ENCODE measurements at regions not wholly inside any gene's neighbourhood (a gene's known extent, or its start where the extent isn't known, plus 50 kb on each side); places are given as distances from the start of the nearest gene placed in this dataset.
A peak's percentile ranks its signal among the peaks of the same experiment; 100 is the strongest.
"Not testable (repeated sequence)": the region's sequence is repeated elsewhere in the genome, so short reads cannot be mapped to it uniquely, and the experiment has no call there.

DNA sequence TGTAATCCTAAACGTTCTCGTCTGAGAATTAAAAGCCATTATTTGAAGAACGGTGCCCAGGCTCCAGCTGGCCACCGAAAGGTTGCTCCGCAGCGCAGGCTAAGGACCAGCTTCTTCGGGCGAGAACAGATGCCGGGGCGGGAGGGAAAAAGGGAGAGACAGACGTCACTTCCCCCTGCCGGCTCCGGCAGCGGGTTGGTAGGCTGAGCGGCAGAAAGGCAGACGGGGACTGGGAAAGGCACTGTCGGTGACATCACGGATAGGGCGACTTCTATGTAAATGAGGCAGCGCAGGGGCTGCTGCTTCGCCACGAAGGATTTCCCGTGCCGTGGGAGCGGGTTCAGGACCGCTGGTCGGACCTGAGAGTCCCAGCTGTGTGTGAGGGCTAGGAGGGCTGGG lies 147.5 kb upstream of the NOTCH2NLA start:
- Histone ChIP-seq H3K9ac (ENCODE audit: low read length) (peak overlapping the region; percentile 31; the same call in 1 of the 2 replicates), H3K4me2 (ENCODE audit: low read depth, low read length, poor library complexity, severe bottlenecking) (peak overlapping the region; percentile 33)
- H3K9me3 ChIP-seq (ENCODE audit: insufficient read depth, low read length); H4K20me1 ChIP-seq (ENCODE audit: low read depth, low read length); H2AFZ ChIP-seq (ENCODE audit: low read depth, low read length, severe bottlenecking); H3K79me2 ChIP-seq (ENCODE audit: insufficient read depth, low read length); H3K27me3 ChIP-seq (ENCODE audit: low read length); H3F3A ChIP-seq (ENCODE audit: insufficient read depth); H3K27ac ChIP-seq (ENCODE audit: low read depth, low read length); H3K9me2 ChIP-seq (replicated peaks; ENCODE audit: insufficient read depth, low read length); H3K36me3 ChIP-seq (ENCODE audit: low read length); H3K4me3 ChIP-seq (ENCODE audit: insufficient read depth, low read length, poor library complexity, severe bottlenecking): not testable (repeated sequence)

DNA sequence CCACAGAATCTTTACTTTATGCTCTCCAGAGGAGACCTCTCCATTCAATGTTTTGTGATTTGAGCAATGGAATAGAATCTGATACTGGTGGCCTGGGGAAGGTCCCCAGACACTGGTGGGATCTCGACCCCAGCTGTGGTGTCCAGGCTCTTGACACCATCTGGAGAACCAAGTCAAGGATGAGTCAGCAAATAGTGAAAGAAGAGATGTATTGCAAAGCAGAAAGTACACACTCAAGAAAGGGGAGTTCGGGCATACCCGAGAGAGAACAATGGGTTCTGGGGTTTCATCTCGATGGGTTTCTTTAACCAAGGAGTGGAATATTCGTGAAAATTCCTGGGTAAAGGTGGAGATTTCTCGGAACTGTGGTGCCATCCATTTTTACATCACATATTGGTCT lies 146.3 kb upstream of the NOTCH2NLA start:
- H3K4me3 ChIP-seq (ENCODE audit: insufficient read depth, low read length, poor library complexity, severe bottlenecking); H2AFZ ChIP-seq (ENCODE audit: low read depth, low read length, severe bottlenecking); H3K27ac ChIP-seq (ENCODE audit: low read depth, low read length); H3K4me2 ChIP-seq (ENCODE audit: low read depth, low read length, poor library complexity, severe bottlenecking); H3K27me3 ChIP-seq (ENCODE audit: low read length); H3K9me2 ChIP-seq (replicated peaks; ENCODE audit: insufficient read depth, low read length); H3K79me2 ChIP-seq (ENCODE audit: insufficient read depth, low read length); H3K9ac ChIP-seq (ENCODE audit: low read length); H4K20me1 ChIP-seq (ENCODE audit: low read depth, low read length); H3K9me3 ChIP-seq (ENCODE audit: insufficient read depth, low read length); H3F3A ChIP-seq (ENCODE audit: insufficient read depth); H3K36me3 ChIP-seq (ENCODE audit: low read length): not testable (repeated sequence)

DNA sequence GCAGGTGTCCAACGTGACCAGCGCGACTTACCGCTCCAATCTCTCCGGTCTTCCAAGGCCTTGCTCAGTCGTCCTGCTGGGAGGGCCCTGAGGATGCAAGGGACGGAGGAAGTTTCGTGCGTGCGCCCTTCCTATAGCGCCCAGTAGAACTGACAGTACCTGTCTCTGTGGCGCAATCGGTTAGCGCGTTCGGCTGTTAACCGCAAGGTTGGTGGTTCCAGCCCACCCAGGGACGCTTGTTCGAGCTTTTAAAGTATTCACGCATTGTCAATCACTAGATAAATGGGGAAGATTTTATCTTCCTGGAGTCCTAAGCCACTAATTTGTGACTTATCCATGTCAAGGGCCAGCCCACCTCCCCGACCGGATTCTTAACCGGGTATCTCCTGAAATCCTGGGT lies 141.1 kb upstream of the NOTCH2NLA start:
- H3K9me3 ChIP-seq (ENCODE audit: insufficient read depth, low read length); H3K9me2 ChIP-seq (replicated peaks; ENCODE audit: insufficient read depth, low read length); H3K79me2 ChIP-seq (ENCODE audit: insufficient read depth, low read length); H3K27me3 ChIP-seq (ENCODE audit: low read length); H2AFZ ChIP-seq (ENCODE audit: low read depth, low read length, severe bottlenecking); H3K36me3 ChIP-seq (ENCODE audit: low read length); H3K4me3 ChIP-seq (ENCODE audit: insufficient read depth, low read length, poor library complexity, severe bottlenecking); H3F3A ChIP-seq (ENCODE audit: insufficient read depth); H3K4me2 ChIP-seq (ENCODE audit: low read depth, low read length, poor library complexity, severe bottlenecking); H3K9ac ChIP-seq (ENCODE audit: low read length); H3K27ac ChIP-seq (ENCODE audit: low read depth, low read length); H4K20me1 ChIP-seq (ENCODE audit: low read depth, low read length): not testable (repeated sequence)

DNA sequence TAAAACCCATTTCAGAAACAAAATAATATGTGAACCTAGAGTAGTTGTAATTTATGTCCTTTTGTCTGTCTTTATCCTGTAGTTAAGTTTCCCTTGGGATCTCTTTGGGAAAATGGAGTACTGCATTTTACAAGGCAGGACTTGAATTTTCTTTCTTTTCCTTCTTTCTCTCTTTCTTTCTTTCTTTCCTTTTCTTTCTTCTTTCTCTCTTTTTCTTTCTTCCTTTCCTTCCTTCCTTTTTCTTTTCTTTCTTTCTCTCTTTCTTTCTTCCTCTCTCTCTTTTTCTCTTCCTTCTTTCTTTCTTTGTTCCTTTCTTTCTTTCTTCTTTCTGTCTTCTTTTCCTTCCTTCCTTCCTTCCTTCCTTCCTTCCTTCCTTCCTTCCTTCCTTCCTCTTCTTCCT lies 126.6 kb upstream of the NOTCH2NLA start:
- H3K27ac ChIP-seq (ENCODE audit: low read depth, low read length); H3K36me3 ChIP-seq (ENCODE audit: low read length); H3F3A ChIP-seq (ENCODE audit: insufficient read depth); H3K4me2 ChIP-seq (ENCODE audit: low read depth, low read length, poor library complexity, severe bottlenecking); H3K9me3 ChIP-seq (ENCODE audit: insufficient read depth, low read length); H3K27me3 ChIP-seq (ENCODE audit: low read length); H3K79me2 ChIP-seq (ENCODE audit: insufficient read depth, low read length); H3K9me2 ChIP-seq (replicated peaks; ENCODE audit: insufficient read depth, low read length); H3K9ac ChIP-seq (ENCODE audit: low read length); H2AFZ ChIP-seq (ENCODE audit: low read depth, low read length, severe bottlenecking); H4K20me1 ChIP-seq (ENCODE audit: low read depth, low read length); H3K4me3 ChIP-seq (ENCODE audit: insufficient read depth, low read length, poor library complexity, severe bottlenecking): not testable (repeated sequence)

DNA sequence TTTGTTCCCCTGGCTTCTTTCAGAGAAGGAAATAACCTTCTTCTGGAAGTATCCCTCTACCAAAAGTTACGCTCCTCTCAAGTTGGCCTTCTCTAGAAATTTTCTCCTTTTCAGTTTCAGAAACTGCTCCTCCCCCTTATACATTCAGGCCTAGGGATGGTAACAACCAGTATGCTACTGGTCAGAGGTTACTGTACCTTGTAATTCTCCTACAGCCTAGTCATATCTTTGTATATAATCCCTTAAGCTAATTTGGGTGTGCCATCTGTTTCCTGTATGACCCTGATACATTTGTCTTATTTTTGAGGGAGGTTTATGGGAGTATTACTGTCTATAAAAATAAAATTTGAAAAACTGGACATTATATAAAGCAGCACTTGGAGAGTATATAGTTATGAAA lies 98.0 kb upstream of the NOTCH2NLA start:
- not testable (repeated sequence) for H3K27me3 ChIP-seq (ENCODE audit: low read length); H3K36me3 ChIP-seq (ENCODE audit: low read length); H3K9ac ChIP-seq (ENCODE audit: low read length); H3K79me2 ChIP-seq (ENCODE audit: insufficient read depth, low read length); H3K9me2 ChIP-seq (replicated peaks; ENCODE audit: insufficient read depth, low read length); H3F3A ChIP-seq (ENCODE audit: insufficient read depth); H3K9me3 ChIP-seq (ENCODE audit: insufficient read depth, low read length); H3K4me2 ChIP-seq (ENCODE audit: low read depth, low read length, poor library complexity, severe bottlenecking); H3K27ac ChIP-seq (ENCODE audit: low read depth, low read length); H4K20me1 ChIP-seq (ENCODE audit: low read depth, low read length); H2AFZ ChIP-seq (ENCODE audit: low read depth, low read length, severe bottlenecking); H3K4me3 ChIP-seq (ENCODE audit: insufficient read depth, low read length, poor library complexity, severe bottlenecking)

DNA sequence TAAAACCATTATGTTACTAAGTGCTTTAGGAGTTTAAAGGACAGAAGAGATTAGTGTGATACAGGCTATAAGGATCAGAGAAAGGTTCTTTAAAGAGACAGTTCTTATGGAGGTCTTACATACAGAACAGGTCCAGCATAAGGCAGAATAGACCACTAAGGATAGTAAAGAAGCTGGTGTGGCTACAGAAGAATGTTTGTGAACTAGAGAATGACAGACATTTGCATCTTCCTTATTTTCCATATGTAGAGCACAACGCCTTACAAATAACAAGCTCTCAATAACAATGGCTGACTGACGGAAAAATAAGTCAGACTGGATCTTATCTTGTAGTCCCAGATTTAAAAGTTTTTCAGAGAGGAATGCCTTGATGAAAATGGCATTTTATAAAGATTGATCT lies 95.6 kb upstream of the NOTCH2NLA start:
- not testable (repeated sequence) for H3K4me3 ChIP-seq (ENCODE audit: insufficient read depth, low read length, poor library complexity, severe bottlenecking); H2AFZ ChIP-seq (ENCODE audit: low read depth, low read length, severe bottlenecking); H4K20me1 ChIP-seq (ENCODE audit: low read depth, low read length); H3K9me3 ChIP-seq (ENCODE audit: insufficient read depth, low read length); H3K79me2 ChIP-seq (ENCODE audit: insufficient read depth, low read length); H3K9me2 ChIP-seq (replicated peaks; ENCODE audit: insufficient read depth, low read length); H3K27me3 ChIP-seq (ENCODE audit: low read length); H3K36me3 ChIP-seq (ENCODE audit: low read length); H3K27ac ChIP-seq (ENCODE audit: low read depth, low read length); H3F3A ChIP-seq (ENCODE audit: insufficient read depth); H3K4me2 ChIP-seq (ENCODE audit: low read depth, low read length, poor library complexity, severe bottlenecking); H3K9ac ChIP-seq (ENCODE audit: low read length)

DNA sequence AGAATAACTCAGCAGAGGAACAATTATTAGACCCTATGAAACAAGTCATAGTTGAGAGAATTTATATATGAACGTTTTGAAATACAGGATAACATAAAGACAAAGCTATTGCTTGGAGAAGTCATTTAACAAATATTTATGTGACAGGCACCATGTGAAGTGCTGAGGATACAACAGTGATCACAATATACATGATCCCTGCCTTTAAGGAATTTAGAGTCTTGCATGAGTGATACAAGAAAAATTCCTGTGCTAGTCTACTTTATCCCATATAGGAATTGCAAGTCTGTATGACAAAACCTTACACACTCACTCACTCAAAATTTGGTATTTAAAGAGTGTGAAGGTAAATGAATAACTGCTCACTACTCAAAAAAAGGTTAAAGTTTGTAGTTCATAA lies 94.5 kb upstream of the NOTCH2NLA start:
- not testable (repeated sequence) for H3K4me2 ChIP-seq (ENCODE audit: low read depth, low read length, poor library complexity, severe bottlenecking); H3K79me2 ChIP-seq (ENCODE audit: insufficient read depth, low read length); H3K4me3 ChIP-seq (ENCODE audit: insufficient read depth, low read length, poor library complexity, severe bottlenecking); H4K20me1 ChIP-seq (ENCODE audit: low read depth, low read length); H3K36me3 ChIP-seq (ENCODE audit: low read length); H2AFZ ChIP-seq (ENCODE audit: low read depth, low read length, severe bottlenecking); H3K9ac ChIP-seq (ENCODE audit: low read length); H3K9me2 ChIP-seq (replicated peaks; ENCODE audit: insufficient read depth, low read length); H3K27ac ChIP-seq (ENCODE audit: low read depth, low read length); H3F3A ChIP-seq (ENCODE audit: insufficient read depth); H3K27me3 ChIP-seq (ENCODE audit: low read length); H3K9me3 ChIP-seq (ENCODE audit: insufficient read depth, low read length)

DNA sequence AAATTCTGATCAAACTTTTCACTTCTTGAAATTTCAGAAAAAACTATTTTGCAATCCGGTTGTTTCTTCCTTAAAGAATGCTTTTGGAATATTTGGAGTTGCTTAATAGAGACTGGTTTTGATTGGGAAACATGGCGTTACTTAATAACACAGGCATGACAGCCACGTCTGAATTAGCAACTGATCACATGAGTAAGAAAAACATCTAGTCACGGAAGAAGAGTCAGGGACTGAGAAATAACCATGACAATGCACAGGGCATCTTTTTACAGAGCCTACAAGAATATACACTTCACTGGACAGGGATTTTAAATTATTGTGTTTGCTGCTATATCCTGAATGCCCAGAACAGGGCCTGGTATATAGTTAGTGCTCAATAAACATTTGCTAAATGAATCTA lies 94.1 kb upstream of the NOTCH2NLA start:
- not testable (repeated sequence) for H3K9me2 ChIP-seq (replicated peaks; ENCODE audit: insufficient read depth, low read length); H3K4me2 ChIP-seq (ENCODE audit: low read depth, low read length, poor library complexity, severe bottlenecking); H3K9ac ChIP-seq (ENCODE audit: low read length); H2AFZ ChIP-seq (ENCODE audit: low read depth, low read length, severe bottlenecking); H3K9me3 ChIP-seq (ENCODE audit: insufficient read depth, low read length); H3K79me2 ChIP-seq (ENCODE audit: insufficient read depth, low read length); H3K27me3 ChIP-seq (ENCODE audit: low read length); H3K36me3 ChIP-seq (ENCODE audit: low read length); H4K20me1 ChIP-seq (ENCODE audit: low read depth, low read length); H3K27ac ChIP-seq (ENCODE audit: low read depth, low read length); H3K4me3 ChIP-seq (ENCODE audit: insufficient read depth, low read length, poor library complexity, severe bottlenecking); H3F3A ChIP-seq (ENCODE audit: insufficient read depth)

DNA sequence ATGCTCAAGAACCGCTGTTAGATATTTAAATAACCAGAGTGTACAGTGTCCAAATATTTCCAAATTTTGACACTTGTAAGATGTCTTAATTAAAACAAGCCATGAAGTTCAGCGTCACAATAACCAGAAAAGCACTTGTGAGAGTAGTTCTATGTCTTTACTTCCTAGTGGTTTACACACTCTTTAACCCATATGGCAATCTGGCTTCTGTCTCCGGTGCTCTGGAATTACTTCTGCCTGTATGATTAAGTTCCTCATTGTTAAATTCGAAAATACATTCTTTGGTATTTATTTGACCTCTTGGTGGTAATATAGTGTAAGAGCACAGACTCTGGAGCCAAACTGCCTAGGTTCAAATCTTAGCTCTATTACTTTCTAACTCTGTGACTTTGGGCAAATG lies 89.9 kb upstream of the NOTCH2NLA start:
- H3K4me2 ChIP-seq (ENCODE audit: low read depth, low read length, poor library complexity, severe bottlenecking); H3K9me3 ChIP-seq (ENCODE audit: insufficient read depth, low read length); H2AFZ ChIP-seq (ENCODE audit: low read depth, low read length, severe bottlenecking); H3K79me2 ChIP-seq (ENCODE audit: insufficient read depth, low read length); H3K9me2 ChIP-seq (replicated peaks; ENCODE audit: insufficient read depth, low read length); H3K27me3 ChIP-seq (ENCODE audit: low read length); H3F3A ChIP-seq (ENCODE audit: insufficient read depth); H3K4me3 ChIP-seq (ENCODE audit: insufficient read depth, low read length, poor library complexity, severe bottlenecking); H3K36me3 ChIP-seq (ENCODE audit: low read length); H3K27ac ChIP-seq (ENCODE audit: low read depth, low read length); H4K20me1 ChIP-seq (ENCODE audit: low read depth, low read length); H3K9ac ChIP-seq (ENCODE audit: low read length): not testable (repeated sequence)

Data from SU-DHL-6 (cell line).